Inferior parietal cortex (tissue), 1 donor: ENCODE measurements at regions not wholly inside any gene's neighbourhood (a gene's known extent, or its start where the extent isn't known, plus 50 kb on each side); places are given as distances from the start of the nearest gene placed in this dataset.

ENCODE experiments used
- DNase-seq: peaks from one replicate; pipeline ENCODE4 v3.0.0-alpha.2; 2016; ENCODE audit errors: extremely low spot score

DNA sequence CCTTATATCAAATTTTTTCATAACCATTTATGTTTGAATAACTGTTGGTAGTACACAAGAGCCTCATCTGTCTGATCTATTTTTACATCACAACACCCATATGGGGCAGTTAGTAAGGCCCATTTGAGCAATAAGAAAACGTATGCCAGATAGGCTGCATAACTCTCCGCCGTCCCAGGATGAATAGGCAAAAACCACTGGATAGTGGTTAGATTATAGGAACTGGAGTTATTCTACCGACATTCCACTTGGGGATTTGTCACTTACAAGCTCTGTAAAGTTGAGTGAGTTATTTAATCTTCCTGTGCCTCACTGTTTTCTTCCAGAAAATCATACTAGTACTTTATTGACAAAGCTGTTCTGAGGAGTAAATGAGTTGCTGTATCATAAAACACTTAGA lies 881.9 kb downstream of the QKI start:
- no peak for DNase-seq

DNA sequence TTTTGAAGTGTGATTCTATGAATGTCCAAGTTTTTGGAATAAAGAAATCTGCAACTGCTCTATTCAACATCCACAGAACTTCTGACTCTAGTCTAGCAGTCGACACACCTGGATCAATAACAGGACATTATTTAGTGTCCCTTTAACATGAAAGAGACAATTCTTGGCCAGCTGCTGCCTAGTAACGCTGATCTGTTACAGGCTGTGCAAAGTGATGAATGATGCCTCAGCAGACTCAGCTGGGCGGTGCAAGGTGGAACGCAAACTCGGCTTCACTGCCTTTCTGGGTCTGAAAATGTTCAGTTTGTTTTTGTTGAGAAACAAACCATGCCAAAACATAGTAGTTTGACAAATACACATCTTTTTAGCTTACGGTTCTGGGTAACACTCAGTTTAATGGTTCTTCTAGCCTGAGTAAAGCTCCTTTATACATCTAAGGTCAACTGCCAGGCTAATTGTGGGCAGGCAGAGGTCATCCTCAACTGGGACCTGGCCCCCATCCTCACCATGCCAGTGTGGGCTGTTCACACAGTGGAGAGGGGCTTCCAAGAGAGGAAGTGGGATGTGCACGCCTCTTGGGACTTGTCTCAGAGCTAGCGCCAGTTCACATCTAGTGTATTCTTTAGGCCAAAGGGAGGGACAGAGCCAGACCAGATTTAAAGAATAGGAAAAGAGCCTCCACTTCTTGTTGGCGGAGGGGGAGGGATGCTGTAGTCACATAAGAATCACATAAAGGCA lies 879.7 kb downstream of the QKI start:
- DNase-seq, result no peak

DNA sequence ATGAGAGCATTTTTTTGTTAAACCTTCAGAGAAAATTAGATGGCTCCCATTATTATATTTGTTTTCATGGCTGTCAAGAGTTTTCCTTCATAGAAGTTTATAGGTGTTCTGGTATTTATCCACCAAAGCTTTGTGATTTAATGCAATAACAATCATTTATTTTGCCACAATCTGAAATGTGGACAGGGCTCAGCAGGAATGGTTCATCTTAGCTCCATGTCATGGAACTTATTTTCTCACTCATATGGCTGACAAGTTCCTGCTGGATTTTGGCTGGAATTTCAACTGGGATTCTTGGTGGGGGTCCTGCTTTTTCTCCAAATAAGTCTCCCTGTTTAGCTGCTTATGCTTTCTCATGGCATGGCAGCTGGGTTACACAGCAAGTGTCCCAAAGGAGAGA lies 876.7 kb downstream of the QKI start:
- no peak for DNase-seq

DNA sequence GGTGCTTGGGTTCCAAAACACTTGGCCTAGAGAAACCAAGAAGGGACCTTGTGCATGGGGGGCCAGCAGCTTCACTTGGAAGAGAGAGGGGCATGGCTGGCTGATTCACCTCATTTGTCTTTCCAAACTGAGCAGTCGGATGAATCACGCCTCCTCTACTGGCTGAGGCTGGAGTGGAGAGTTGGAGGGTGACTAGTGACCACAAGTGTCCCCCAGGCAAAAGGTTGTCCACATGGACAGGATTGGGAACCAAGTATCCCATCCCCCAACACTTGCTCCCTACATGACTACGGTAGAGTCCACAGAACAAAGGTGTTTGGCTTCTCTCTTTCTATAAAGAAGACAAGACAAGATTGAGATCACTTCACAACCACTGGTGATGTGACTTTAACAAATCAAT lies 875.6 kb downstream of the QKI start:
- DNase-seq, result no peak

DNA sequence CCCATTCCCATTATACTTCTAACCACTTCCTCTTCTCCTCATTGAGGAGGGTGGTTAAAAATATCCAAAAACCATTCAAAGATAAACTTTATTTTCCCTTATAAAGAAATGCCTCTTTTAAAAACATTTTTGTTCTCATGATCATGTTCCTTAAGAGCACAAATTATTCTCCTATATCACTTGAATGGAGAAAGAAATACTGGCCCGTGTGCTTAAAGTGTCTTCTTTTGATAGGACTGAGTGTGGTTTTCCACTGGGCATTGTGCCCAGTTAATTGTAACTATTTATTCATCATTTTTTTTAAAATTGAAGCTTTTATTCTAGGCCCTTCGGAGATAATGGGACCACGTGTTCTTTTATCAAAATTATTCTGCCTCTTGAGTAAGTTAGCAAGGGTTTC lies 871.5 kb downstream of the QKI start:
- DNase-seq, result no peak

DNA sequence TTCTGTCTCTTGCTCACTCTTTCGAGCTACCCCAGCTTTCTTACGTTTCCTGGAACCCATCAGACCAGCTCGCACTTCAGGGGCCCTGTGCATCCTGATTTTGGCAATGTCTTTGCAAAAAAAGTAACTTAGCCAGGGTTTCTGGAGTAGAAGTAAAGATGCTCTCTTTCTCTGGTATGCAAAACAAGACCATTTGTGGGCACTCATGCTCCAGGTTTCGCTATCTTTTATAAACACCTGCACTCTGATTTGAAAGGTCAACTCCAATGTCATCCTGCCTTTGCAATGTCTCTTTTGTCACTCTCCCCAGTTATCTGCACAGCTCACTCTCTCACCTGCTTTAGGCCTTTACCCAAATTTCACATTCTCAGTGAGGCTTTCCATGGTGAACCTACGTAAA lies 869.1 kb downstream of the QKI start:
- DNase-seq, result no peak

DNA sequence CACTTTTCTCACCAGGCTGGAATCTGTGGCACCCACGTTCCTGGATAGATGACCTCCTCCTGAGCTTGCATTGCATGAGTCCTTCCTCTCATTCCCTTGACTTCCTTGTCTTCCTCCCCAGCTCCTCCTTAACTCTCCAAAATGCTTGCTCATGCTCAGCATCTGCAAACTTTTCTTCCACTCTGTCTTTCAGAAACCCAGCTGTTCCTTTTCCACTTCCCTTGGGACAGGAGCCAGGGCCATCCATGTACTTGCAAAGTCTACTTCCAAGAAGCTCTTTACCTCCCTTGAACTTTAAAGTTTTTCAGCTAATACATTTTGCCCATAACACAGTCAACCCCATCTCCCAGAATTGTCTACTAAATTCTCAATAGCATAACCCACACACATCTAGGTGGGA lies 861.7 kb downstream of the QKI start:
- no peak for DNase-seq

DNA sequence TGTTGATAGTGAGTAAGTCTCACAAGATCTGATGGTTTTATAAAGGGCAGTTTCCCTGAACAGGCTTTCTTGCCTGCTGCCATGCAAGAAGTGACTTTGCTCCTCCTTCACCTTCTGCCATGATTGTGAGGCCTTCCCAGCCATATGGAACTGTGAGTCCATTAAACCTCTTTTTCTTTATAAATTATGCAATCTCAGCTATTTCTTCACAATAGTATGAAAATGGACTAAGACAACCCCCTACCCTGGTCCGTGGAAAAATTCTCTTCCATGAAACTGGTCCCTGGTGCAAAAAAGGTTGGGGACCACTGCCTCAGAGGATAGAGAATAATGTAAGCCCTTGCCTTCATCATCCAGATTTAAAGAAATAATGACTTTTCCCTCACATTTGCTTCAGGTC lies 861.3 kb downstream of the QKI start:
- no peak for DNase-seq

DNA sequence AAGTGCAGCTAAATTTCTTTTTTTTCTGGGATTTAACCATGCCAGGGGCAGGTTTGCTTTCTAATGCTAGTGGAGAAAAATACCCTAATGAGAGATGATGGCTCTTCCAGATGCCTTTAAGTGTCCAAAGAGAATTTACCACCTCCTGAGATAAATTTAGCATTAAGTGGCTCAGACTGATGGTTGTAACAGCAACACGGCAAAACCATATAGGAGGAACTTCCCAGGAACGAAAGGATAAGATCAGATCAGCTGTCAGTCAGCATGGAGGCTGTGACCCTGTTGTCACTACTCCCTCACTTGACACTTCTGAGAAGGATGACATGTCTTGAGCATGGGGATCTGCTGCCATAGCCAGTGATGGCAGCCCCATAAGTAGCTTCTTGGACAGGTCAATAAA lies 860.0 kb downstream of the QKI start:
- DNase-seq, result no peak

DNA sequence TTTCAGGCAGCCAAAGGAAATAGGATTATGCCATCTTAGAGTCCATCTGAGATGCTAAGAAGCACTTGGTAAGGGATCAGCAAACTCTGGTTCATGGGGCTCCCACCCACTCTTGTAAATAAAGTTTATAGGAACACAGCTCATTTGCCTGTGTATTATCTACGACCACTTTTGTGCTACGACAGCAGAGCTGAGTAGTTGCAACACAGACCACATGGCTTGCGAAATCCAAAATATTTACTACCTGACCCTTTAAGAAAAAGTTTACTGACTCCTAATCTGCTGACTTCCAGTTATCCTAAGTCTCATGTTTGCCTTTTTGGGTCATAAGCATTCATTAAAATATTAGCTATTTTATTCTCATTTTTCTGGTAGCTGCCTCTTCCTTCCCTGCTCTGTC lies 859.0 kb downstream of the QKI start:
- no peak for DNase-seq

DNA sequence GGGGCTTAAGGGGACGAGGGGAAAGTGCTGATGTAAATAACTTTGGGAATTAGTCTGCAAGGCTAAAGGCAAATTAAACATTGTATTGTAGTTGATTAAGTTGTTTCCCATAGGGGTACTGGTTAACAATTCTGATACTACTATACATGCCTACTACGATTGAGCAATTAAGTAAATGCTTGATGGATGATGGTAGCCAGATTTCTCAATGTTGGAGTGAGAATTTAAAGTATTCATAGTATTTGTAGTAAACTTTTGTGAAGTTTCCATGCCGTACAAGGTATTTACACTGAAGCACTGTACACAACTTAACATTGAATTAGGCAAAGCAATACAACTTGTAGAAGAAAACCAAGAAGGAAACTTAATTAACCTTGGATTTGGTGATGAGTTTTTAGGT lies 852.3 kb downstream of the QKI start:
- DNase-seq, result no peak

DNA sequence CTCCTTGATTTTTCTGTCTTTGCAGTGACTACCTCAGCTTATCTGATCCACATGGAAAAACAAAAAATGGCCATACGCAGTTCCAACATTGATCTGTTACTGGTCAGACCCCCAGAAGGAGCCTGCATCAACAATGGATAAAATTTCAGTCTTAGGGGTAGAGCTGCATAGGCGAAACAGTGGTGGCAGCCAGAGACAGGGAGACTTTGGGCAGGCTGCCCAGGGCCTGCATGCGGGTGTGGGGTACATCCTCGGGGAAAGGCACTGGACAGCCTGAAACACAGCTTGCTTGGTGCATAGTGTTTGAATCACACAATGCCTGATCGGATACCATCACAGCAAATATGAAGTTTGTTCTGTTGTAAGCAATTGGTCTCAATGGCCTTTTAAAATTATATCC lies 847.8 kb downstream of the QKI start:
- DNase-seq, result no peak

DNA sequence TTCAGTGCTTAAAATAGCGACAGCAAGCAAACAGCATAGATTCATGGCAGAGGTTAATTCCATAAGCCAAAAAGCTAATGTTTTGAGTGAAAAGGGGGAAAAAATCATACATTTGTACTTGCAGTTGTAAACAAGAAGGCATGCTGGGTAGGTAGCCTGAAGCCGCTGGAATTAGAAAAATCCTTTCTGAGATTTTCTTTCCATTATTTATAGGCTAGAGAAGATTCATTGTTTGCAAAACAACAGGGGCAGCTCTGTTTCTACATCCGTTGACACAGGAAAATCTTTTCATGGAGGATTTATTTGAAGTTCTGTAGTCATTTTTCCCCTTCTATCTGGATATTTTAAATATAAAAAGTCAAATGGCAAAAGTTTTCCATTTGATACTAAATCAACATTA lies 843.9 kb downstream of the QKI start:
- DNase-seq, result no peak

DNA sequence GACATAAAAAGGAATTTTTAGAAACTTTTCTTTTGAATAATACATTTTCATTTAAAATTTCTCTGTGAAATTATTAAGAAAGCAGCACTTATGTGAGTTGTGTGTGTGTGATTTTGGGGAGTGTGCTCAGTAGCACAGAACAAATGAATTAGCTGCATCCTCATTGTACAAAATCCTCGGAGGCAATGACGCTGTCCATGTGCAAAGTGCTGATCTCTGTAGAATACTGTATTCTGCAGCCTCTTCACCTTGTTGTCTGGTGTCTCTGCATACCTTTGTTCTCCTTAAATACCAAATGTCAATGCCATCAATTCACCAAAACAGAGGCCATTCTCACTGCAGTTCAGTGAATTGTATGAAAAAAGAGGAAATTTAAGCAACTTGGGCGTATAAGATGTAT lies 838.4 kb downstream of the QKI start:
- DNase-seq, result no peak

DNA sequence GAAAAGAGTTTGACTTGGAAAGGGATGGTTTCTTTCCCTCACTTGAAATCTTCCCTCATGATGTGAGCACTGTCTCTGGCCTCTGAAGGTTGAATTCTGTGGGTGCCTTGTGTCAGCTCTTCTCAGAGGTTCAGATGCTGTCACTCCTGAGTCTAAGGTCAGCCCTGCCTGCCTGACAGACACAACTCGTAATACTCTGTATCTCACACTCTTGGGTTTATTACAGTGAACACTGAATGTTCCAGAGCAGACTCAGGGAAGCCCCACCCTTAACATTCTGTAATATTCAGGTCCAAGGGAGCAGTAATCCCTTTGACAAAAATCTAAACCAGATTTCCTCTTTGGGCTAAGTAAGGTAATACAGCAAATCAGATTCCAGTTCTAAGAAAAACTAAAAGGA lies 837.8 kb downstream of the QKI start:
- DNase-seq, result no peak

DNA sequence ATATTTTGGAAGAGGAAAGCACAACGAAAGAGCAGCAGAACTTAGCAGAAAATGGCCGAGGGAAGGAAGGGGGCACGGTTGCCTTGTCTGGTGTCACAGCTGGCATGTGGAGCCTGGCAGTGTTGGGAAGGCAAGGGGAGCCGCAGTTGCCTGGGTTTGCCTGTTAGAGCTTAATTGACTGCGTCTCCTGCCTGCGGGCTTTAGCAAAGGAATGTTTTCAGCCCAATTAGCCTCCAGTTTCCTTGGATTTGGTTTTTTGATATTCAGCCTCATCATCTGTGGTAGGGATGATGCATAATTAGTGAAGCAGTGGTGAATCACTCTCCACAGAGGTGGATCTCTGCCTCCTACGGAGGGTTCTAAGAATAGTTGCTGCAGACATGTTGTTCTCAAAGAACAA lies 832.6 kb downstream of the QKI start:
- peak; percentile 65 for DNase-seq

DNA sequence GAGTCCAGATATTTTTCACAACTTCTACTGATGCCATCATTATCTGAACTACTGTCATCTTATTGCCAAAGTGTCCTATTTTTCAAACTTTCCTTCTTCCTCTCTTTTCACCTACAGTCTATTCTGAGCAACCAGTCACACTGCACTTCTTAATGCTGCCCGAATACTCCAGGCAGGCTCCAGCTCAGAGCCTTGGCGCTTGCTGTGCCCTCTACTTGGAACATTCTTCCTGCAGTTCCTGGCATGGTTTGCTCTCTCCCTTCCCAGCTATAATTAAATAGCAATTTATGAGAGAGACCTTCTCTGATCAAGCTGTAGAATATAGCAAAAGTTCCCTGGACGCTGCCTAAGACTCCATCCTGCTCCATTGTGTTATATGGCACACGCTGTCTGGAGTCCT lies 831.6 kb downstream of the QKI start:
- DNase-seq, result no peak

DNA sequence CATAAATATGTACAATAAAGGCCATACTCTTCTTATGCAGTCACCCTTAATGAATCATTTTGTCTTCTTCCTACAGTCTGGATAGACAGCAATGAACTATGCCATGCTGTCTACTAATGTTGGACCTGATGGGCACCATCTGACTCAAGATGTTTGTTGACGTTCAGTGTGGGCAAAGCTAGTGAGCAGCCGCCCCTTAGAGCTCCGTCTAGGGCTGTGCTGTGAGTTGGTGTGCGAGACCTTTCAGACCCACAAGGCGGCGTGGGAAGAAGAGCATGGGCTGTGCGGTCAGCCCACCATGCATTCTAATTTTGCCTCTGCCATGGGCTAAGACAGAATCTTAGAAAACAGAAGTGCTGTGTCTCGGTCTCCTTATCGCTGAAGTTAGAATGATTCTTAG lies 829.4 kb downstream of the QKI start:
- no peak for DNase-seq

DNA sequence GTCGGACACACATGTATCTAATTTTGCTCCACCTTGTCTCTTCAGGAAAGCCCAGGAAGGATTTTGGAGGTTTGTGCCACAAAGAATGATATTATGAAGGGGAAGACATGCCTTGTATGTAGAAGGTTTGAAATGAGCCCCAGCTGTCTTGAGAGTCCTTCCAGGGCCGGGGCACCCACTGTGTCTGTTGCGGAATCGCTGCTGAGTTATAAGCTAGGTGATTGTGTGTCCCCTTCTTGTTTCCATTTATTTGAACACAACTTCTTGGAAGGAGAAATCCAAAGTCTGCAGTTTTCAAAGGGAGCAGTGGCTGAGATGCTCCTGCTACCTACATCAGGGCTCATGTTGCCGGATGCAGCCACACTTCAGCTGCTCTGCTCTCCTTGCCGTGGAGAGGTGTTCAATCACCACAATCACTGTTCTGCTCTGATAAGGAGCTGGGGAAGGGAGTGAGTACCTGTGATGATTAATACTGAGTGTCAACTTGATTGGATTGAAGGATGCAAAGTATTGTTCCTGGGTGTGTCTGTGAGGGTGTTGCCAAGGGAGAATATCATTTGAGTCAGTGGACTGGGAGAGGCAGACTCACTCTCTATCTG lies 828.6 kb downstream of the QKI start:
- DNase-seq, result no peak

DNA sequence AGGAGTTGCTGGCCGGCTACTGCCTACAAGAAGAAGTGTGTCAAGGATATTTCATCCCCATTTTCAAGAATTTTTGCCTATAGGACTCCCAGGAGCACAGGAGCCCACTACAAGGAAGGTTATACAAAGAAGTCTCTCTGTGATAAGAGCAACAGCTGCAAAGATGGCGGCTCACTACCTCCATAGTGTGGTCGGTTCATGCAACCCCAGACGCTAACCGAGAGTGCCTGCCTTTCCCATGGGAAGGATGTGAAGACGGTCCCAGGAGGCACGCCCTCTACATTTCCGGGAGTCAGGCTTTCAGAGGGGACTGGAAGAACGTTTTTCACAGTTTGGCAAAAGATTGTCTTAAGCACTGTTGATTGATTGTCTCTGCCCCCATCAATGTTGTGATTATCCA lies 816.3 kb downstream of the QKI start:
- DNase-seq, result no peak

DNA sequence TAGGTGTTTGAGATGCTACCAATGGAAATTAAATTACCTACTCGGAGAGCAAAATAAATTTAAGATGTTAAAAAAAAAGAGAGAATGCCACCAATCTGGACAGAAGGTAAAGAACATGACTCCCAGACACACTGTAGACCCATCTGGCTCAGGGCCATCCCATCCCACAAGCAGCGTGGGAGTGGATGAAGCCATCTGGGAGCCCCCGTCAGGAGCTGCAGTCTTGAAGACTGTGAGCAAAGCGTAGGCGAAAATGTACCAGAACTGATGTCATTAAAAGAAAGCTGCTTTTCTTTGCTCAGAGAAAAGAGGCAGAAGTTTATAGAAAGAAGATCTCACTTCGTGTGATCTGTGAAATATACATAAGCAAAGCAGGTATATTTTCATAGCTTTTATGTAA lies 815.7 kb downstream of the QKI start:
- peak; percentile 51 for DNase-seq

DNA sequence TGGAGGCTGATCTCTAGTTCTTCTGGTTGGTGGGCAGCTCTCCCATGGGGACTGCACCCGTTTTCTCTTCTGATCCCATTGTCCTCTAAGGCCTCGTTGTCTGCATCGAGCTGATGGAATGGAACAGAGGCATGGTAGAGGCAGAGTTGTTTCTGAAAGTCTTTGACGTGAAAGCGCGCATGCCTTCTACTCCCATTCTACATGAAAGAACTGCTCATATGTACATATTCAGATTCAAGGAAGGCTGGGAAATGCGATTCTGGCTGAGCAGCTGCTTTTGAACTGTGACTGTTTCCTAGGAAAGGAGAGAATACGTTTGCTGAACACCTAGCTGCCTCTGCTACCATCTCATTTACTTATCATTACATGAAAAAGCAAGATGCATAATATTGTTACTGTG lies 815.2 kb downstream of the QKI start:
- DNase-seq, result peak; percentile 20

DNA sequence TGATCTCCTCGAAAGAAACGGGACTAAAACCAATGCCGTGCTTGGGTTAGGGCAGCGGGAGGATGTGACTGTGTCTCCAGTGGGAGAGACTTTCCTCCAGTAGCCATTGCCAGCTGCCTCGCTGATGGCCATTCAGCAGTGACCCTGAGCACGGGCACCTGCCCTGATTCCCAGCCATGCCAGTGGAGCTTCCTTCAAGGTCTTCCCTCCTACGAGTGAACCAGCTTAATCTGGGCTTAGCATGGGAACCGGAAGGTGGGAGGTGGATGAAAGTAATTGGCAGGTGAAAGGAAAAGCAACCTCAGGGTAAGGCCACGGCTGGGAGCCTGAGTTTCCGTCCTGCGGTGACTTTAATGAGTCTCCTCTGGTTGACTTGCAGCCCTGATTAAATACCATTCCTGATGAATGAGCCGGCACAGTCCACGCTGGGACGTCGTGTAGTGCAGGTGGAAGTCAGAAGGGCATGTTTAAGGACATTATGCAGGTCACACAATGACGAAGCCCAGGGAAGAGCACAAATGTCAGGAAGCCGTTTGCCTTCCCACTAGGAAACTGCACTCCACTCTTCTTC lies 813.5 kb downstream of the QKI start:
- DNase-seq, result no peak

DNA sequence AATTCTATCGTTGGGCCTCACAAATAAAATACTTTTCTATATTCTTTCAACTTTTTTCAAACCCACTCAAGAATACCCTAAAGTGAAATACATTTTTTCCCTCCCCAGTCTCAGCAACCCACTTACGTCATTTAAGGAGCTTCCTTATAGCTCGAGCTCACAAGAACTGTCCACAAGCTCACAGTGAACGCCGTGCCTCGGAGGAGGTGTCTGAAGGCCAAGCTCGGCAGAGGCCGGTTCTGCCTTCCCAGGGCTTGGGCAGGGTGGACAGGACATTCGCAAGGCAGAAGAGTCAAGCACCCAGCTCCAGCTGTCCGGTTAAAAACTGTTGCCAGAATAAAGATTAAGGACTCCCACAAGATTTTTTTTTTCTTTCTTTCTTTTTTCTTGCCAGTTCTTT lies 802.3 kb downstream of the QKI start:
- DNase-seq, result no peak
